HepG2 (cell line): ENCODE measurements at regions not wholly inside any gene's neighbourhood (a gene's known extent, or its start where the extent isn't known, plus 50 kb on each side); places are given as distances from the start of the nearest gene placed in this dataset.

Experiments
- ATAC-seq: fragments of 200-7000 bp; cut with Tn5 transposase; 3 replicates; pipeline ENCODE4 v1.9.1; 2020; ENCODE audit warnings: mild to moderate bottlenecking, moderate library complexity
- BruUV-seq: library from RNA; stranded (reverse); fragments of 400-500 nt; replicated peaks from 2 replicates; lab custom pipeline; 2021; lab: Mats Ljungman, UMichigan
- CTCF ChIA-PET: fragments of 300-600 bp; formaldehyde crosslinking; extraction: SDS; loops from one replicate; lab custom pipeline; 2021; ENCODE audit warnings: low total read pairs, inconsistent platforms, low intra/inter-chr PET ratio; lab: Yijun Ruan, JAX
- POLR2A ChIA-PET: fragments of 350-600 bp; sonication (Branson Sonifier 250); formaldehyde crosslinking; loops from one replicate; lab custom pipeline; 2020; ENCODE audit warnings: antibody characterized with exemption, inconsistent platforms; lab: Yijun Ruan, JAX
- DNase-seq: peaks from one replicate; pipeline ENCODE4 v3.0.0-alpha.2; 2015; ENCODE audit warnings: low spot score
- FAIRE-seq: peaks from 3 replicates; lab custom pipeline; 2011; peaks lifted over from hg19 to GRCh38; lab: Jason Lieb, UNC
- H2AFZ ChIP-seq: one replicate; pipeline ENCODE4 v1.6.1; 2011; ENCODE audit warnings: low read length, inconsistent platforms
- H3K27ac ChIP-seq: fragments of 300-600 bp; 3 replicates; pipeline ENCODE4 v1.8.0; 2011; ENCODE audit warnings: mixed run types, mild to moderate bottlenecking, mixed read lengths, low read length, inconsistent platforms; ENCODE audit not compliant: insufficient read depth; ENCODE audit errors: extremely low read length
- H3K27me3 ChIP-seq, 2 experiments: fragments of 200-600 bp in 1 of 2; 2 replicates in 1 of 2; 3 replicates in 1 of 2; pipeline versions ENCODE4 v1.6.0 to v1.8.0; 2011; ENCODE audit warnings: low read length in 2 of 2, mild to moderate bottlenecking in 2 of 2, moderate library complexity in 2 of 2, inconsistent platforms in 1 of 2; ENCODE audit not compliant: insufficient read depth in 2 of 2, control insufficient read depth in 1 of 2
- H3K36me3 ChIP-seq, 2 experiments: fragments of 200-600 bp in 1 of 2; replicated peaks in 1 of 2; 2 replicates in 1 of 2; 3 replicates in 1 of 2; pipeline versions ENCODE4 v1.5.1 to v1.8.0; 2011; ENCODE audit warnings: low read length in 2 of 2, inconsistent platforms in 1 of 2; ENCODE audit not compliant: insufficient read depth in 2 of 2, control insufficient read depth in 1 of 2
- H3K4me1 ChIP-seq: 2 replicates; pipeline ENCODE4 v1.5.1; 2012; ENCODE audit warnings: low read length, inconsistent platforms; ENCODE audit not compliant: insufficient read depth
- H3K4me2 ChIP-seq: 2 replicates; pipeline ENCODE4 v1.6.0; 2011; ENCODE audit warnings: low read depth, low read length, inconsistent platforms
- H3K4me3 ChIP-seq, 3 experiments: fragments of 200-600 bp in 1 of 3; sonication (generic), shearing (Covaris generic) in 1 of 3; replicated peaks in 1 of 3; 2 replicates each; pipeline ENCODE4 v1.5.1; 2011 to 2016; ENCODE audit warnings: low read length in 3 of 3, inconsistent platforms in 2 of 3, low read depth in 2 of 3, mild to moderate bottlenecking in 2 of 3, control low read depth in 1 of 3, mixed read lengths in 1 of 3; ENCODE audit not compliant: insufficient read depth in 1 of 3
- H3K79me2 ChIP-seq: one replicate; pipeline ENCODE4 v1.6.1; 2011; ENCODE audit warnings: low read length, inconsistent platforms; ENCODE audit not compliant: insufficient read depth
- H3K9ac ChIP-seq: 2 replicates; pipeline ENCODE4 v1.6.0; 2011; ENCODE audit warnings: mild to moderate bottlenecking, low read depth, low read length, inconsistent platforms; ENCODE audit not compliant: insufficient read depth
- H3K9me3 ChIP-seq: 2 replicates; pipeline ENCODE4 v1.5.1; 2012; ENCODE audit warnings: mild to moderate bottlenecking, low read length
- H4K20me1 ChIP-seq: 2 replicates; pipeline ENCODE4 v1.6.0; 2011; ENCODE audit warnings: inconsistent platforms, mild to moderate bottlenecking, low read length, moderate library complexity; ENCODE audit not compliant: insufficient read depth
- EEA1 ChIP-seq: sonication (generic); formaldehyde crosslinking; IDR thresholded peaks from 2 replicates; pipeline ENCODE4 v1.5.1; 2020; ENCODE audit warnings: mild to moderate bottlenecking, missing genetic modification reagents, borderline replicate concordance
- HDAC2 ChIP-seq: sonication (generic); formaldehyde crosslinking; IDR thresholded peaks from 2 replicates; pipeline ENCODE4 v1.4.0; 2020; ENCODE audit warnings: missing genetic modification reagents
- MED8 ChIP-seq: sonication (generic); formaldehyde crosslinking; IDR thresholded peaks from 2 replicates; pipeline ENCODE4 v1.8.1; 2023; ENCODE audit warnings: mild to moderate bottlenecking, missing genetic modification reagents; ENCODE audit not compliant: insufficient replicate concordance
- NONO ChIP-seq, 2 experiments: fragments of 450-650 bp in 1 of 2; sonication (generic) in 1 of 2; formaldehyde crosslinking in 1 of 2; IDR thresholded peaks in 1 of 2; conservative IDR thresholded peaks in 1 of 2; 2 replicates each; pipeline versions ENCODE4 v1.6.1 to v1.8.0; 2017 to 2022; ENCODE audit warnings: mild to moderate bottlenecking in 1 of 2, missing genetic modification reagents in 1 of 2, moderate library complexity in 1 of 2
- RFXAP ChIP-seq: sonication (generic); formaldehyde crosslinking; IDR thresholded peaks from 2 replicates; pipeline ENCODE4 v1.4.0; 2020; ENCODE audit warnings: missing genetic modification reagents, borderline replicate concordance
- TAF1 ChIP-seq: sonication (generic); formaldehyde crosslinking; IDR thresholded peaks from 2 replicates; pipeline ENCODE4 v1.4.0; 2020; ENCODE audit warnings: missing genetic modification reagents
- ZNF20 ChIP-seq: sonication (generic); formaldehyde crosslinking; IDR thresholded peaks from 2 replicates; pipeline ENCODE4 v1.4.0; 2020; ENCODE audit warnings: mild to moderate bottlenecking, moderate library complexity, missing genetic modification reagents
- ZNF773 ChIP-seq: sonication (generic); formaldehyde crosslinking; IDR thresholded peaks from 2 replicates; pipeline ENCODE4 v1.4.0; 2020; ENCODE audit warnings: missing genetic modification reagents, borderline replicate concordance
- WGBS: methylation state at CpG from one replicate; pipeline ENCODE4 v1.1.6; 2017; ENCODE audit warnings: low lambda C conversion rate; 5-methylcytosine and 5-hydroxymethylcytosine counted together
- in situ Hi-C: cut with HindIII; loops from 2 replicates; pipeline ENCODE4 v1.10.0; 2017; ENCODE audit warnings: low pct_unique_long_range_greater_than_20kb; ENCODE audit not compliant: extremely low pct_ligation_motif_present
- intact Hi-C: fragments of 100-400 bp; cut with micrococcal nuclease; formaldehyde crosslinking; loops from one replicate; pipeline ENCODE4 v1.10.0; 2022; ENCODE audit not compliant: unreplicated experiment
- TF ChIP-seq, protein P1 (sequence below): sonication (generic); formaldehyde crosslinking; IDR thresholded peaks from 2 replicates; pipeline ENCODE4 v1.4.0; 2020; ENCODE audit warnings: missing genetic modification reagents
- TF ChIP-seq, protein P2 (sequence below): sonication (generic); formaldehyde crosslinking; IDR thresholded peaks from 2 replicates; pipeline ENCODE4 v1.5.1; 2020; ENCODE audit warnings: missing genetic modification reagents, mild to moderate bottlenecking, borderline replicate concordance
- TF ChIP-seq, protein P3 (sequence below): IDR thresholded peaks from 2 replicates; pipeline ENCODE4 v1.6.1; 2016

DNA sequence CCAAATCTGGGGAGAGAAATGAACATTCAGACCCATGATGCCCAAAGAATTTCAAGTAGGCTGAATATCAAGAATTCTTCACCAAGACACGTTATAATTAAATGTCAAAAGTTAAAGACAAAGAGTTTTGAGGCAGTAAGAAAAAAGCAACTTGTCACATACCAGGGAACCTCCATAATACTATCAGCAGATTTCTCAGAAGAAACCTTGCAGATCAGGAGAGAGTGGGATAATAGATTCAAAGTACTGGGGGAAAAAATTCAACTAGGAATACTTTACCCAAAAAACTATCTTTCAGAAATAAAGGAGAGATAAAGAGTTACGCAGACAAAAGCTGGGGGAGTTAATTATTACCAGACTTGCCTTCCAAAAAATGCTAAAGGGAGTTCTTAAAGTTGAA, 516.0 kb downstream of the CETN3 start:
- no peak for FAIRE-seq
- in situ Hi-C loops = no loop called here
- Histone ChIP-seq H3K4me1 (no peaks in the 10 kb centered on the region), H3K4me2 (no peak overlapping the region), H3K27ac (no peak overlapping the region), H3K27me3 (no peaks in the 10 kb centered on the region), H3K79me2 (no peaks in the 10 kb centered on the region), H3K9ac (no peak overlapping the region), H3K36me3 (no peaks in the 10 kb centered on the region), H2AFZ (no peak overlapping the region), H3K9me3 (peaks cover 58% of the 10 kb centered on the region), H4K20me1 (no peaks in the 10 kb centered on the region), H3K4me3 (no peak overlapping the region)
- ChIA-PET CTCF (no interaction called here), POLR2A (no interaction called here)
- no peak for DNase-seq
- 3% methylated on average over 2 of the region's 2 CpGs for WGBS
- ATAC-seq = no peak
- intact Hi-C loops = no loop called here
- BruUV-seq = no TSS peak
- TF ChIP-seq NONO (IDR thresholded peaks at IDR 0.05) (no peak), NONO (CRISPR knock-in tag; conservative IDR thresholded peaks at IDR 0.05) (no peak), ZNF773 (no peak), HDAC2 (CRISPR knock-in tag) (no peak), ZNF20 (CRISPR knock-in tag) (no peak), TAF1 (CRISPR knock-in tag) (no peak), EEA1 (CRISPR knock-in tag) (no peak), MED8 (CRISPR knock-in tag) (no peak), RFXAP (CRISPR knock-in tag) (no peak)
- TF ChIP-seq, protein P1, sequence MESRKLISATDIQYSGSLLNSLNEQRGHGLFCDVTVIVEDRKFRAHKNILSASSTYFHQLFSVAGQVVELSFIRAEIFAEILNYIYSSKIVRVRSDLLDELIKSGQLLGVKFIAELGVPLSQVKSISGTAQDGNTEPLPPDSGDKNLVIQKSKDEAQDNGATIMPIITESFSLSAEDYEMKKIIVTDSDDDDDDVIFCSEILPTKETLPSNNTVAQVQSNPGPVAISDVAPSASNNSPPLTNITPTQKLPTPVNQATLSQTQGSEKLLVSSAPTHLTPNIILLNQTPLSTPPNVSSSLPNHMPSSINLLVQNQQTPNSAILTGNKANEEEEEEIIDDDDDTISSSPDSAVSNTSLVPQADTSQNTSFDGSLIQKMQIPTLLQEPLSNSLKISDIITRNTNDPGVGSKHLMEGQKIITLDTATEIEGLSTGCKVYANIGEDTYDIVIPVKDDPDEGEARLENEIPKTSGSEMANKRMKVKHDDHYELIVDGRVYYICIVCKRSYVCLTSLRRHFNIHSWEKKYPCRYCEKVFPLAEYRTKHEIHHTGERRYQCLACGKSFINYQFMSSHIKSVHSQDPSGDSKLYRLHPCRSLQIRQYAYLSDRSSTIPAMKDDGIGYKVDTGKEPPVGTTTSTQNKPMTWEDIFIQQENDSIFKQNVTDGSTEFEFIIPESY = no peak
- TF ChIP-seq, protein P2, sequence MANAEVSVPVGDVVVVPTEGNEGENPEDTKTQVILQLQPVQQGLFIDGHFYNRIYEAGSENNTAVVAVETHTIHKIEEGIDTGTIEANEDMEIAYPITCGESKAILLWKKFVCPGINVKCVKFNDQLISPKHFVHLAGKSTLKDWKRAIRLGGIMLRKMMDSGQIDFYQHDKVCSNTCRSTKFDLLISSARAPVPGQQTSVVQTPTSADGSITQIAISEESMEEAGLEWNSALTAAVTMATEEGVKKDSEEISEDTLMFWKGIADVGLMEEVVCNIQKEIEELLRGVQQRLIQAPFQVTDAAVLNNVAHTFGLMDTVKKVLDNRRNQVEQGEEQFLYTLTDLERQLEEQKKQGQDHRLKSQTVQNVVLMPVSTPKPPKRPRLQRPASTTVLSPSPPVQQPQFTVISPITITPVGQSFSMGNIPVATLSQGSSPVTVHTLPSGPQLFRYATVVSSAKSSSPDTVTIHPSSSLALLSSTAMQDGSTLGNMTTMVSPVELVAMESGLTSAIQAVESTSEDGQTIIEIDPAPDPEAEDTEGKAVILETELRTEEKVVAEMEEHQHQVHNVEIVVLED (CRISPR knock-in tag) = no peak
- TF ChIP-seq, protein P3, sequence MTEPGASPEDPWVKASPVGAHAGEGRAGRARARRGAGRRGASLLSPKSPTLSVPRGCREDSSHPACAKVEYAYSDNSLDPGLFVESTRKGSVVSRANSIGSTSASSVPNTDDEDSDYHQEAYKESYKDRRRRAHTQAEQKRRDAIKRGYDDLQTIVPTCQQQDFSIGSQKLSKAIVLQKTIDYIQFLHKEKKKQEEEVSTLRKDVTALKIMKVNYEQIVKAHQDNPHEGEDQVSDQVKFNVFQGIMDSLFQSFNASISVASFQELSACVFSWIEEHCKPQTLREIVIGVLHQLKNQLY (CRISPR knock-in tag) = no peak
